ENCODE measurements at regions not wholly inside any gene's neighbourhood (a gene's known extent, or its start where the extent isn't known, plus 50 kb on each side); places are given as distances from the start of the nearest gene placed in this dataset.

- TF ChIP-seq CTCF (optimal IDR thresholded peaks at IDR 0.05 in 1 of 3, IDR thresholded peaks at IDR 0.05 in 1 of 3, conservative IDR thresholded peaks at IDR 0.05 in 1 of 3; ENCODE audit: extremely low read depth in 1 of 3, insufficient read depth in 2 of 3, low read length in 3 of 3) = no peak
- TF ChIP-seq EZH2 (IDR thresholded peaks at IDR 0.05; ENCODE audit: low read length) = no peak
- H3K9me3 ChIP-seq (ENCODE audit: control insufficient read depth, low read depth, low read length) = no peaks in the 10 kb centered on the region
- no peak overlapping the region for H3K9ac ChIP-seq (ENCODE audit: control insufficient read depth, extremely low read depth, insufficient read depth, low read length)
- no peak overlapping the region for H3K4me2 ChIP-seq (ENCODE audit: control insufficient read depth, extremely low read depth, insufficient read depth, low read depth, low read length)
- FAIRE-seq (no peak), DNase-seq (ENCODE audit: low read depth, low spot score) (no peak)
- no peaks in the 10 kb centered on the region for H3K4me1 ChIP-seq (ENCODE audit: control insufficient read depth, extremely low read depth, insufficient read depth, low read length)
- H2AFZ ChIP-seq (ENCODE audit: control insufficient read depth, low read length) = no peak overlapping the region
- dilution Hi-C loops (cut with MboI; ENCODE audit: extremely low pct_ligation_motif_present, low sequenced_read_pairs) = no loop called here
- no peaks in the 10 kb centered on the region for H3K36me3 ChIP-seq (ENCODE audit: control insufficient read depth in 2 of 2, extremely low read depth in 1 of 2, insufficient read depth in 2 of 2, low read length in 2 of 2)
- no peaks in the 10 kb centered on the region for H4K20me1 ChIP-seq (ENCODE audit: control insufficient read depth, extremely low read depth, insufficient read depth, low read length)
- no peak overlapping the region for H3K4me3 ChIP-seq (ENCODE audit: control insufficient read depth in 2 of 3, extremely low read depth in 1 of 3, insufficient read depth in 2 of 3, low read depth in 1 of 3, low read length in 3 of 3)
- no peaks in the 10 kb centered on the region for H3K27me3 ChIP-seq (ENCODE audit: control insufficient read depth, extremely low read depth, insufficient read depth, low read length)
- no peak overlapping the region for H3K27ac ChIP-seq (ENCODE audit: control insufficient read depth, insufficient read depth, low read length)
- no peaks in the 10 kb centered on the region for H3K9me1 ChIP-seq (ENCODE audit: control insufficient read depth, extremely low read depth, insufficient read depth, low read length)
- H3K79me2 ChIP-seq (ENCODE audit: control insufficient read depth, insufficient read depth, low read length) = no peaks in the 10 kb centered on the region
Measured at GRCh38 chr4:186348433-186348832, 82.4 kb downstream of the F11 start.

DNA sequence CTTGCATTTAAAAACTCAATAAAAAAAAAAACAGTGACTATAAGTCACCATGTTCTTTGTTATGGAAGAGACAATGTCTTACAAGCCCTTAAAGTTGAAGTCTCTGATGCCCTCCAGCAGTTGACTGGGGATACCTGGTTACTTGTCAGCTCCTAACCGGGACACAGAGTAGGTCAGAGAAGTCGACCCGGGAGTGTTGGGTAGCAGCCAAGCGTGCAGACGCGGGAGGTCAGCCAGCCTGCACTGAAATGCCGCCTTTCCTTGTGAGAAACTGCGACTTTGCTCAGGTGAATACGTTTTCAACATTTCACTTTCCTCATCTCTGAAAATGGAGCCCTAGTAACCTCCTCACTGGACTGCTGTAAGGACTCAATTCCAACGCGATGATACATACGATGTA lies 81.8 kb downstream of the F11 start:
- no peaks in the 10 kb centered on the region for H3K9me3 ChIP-seq (ENCODE audit: control insufficient read depth, low read depth, low read length)
- H3K4me3 ChIP-seq (ENCODE audit: control insufficient read depth in 2 of 3, extremely low read depth in 1 of 3, insufficient read depth in 2 of 3, low read depth in 1 of 3, low read length in 3 of 3) = no peak overlapping the region

More for the DNA sequence above, 81.8 kb downstream of the F11 start:
- TF ChIP-seq CTCF (optimal IDR thresholded peaks at IDR 0.05 in 1 of 3, IDR thresholded peaks at IDR 0.05 in 1 of 3, conservative IDR thresholded peaks at IDR 0.05 in 1 of 3; ENCODE audit: extremely low read depth in 1 of 3, insufficient read depth in 2 of 3, low read length in 3 of 3) (no peak), EZH2 (IDR thresholded peaks at IDR 0.05; ENCODE audit: low read length) (no peak)
- Histone ChIP-seq H3K4me1 (ENCODE audit: control insufficient read depth, extremely low read depth, insufficient read depth, low read length) (no peaks in the 10 kb centered on the region), H3K9ac (ENCODE audit: control insufficient read depth, extremely low read depth, insufficient read depth, low read length) (no peak overlapping the region), H3K27ac (ENCODE audit: control insufficient read depth, insufficient read depth, low read length) (no peak overlapping the region), H3K36me3 (ENCODE audit: control insufficient read depth in 2 of 2, extremely low read depth in 1 of 2, insufficient read depth in 2 of 2, low read length in 2 of 2) (no peaks in the 10 kb centered on the region), H4K20me1 (ENCODE audit: control insufficient read depth, extremely low read depth, insufficient read depth, low read length) (no peaks in the 10 kb centered on the region), H3K79me2 (ENCODE audit: control insufficient read depth, insufficient read depth, low read length) (no peaks in the 10 kb centered on the region), H3K27me3 (ENCODE audit: control insufficient read depth, extremely low read depth, insufficient read depth, low read length) (no peaks in the 10 kb centered on the region), H2AFZ (ENCODE audit: control insufficient read depth, low read length) (no peak overlapping the region), H3K4me2 (ENCODE audit: control insufficient read depth, extremely low read depth, insufficient read depth, low read depth, low read length) (no peak overlapping the region), H3K9me1 (ENCODE audit: control insufficient read depth, extremely low read depth, insufficient read depth, low read length) (no peaks in the 10 kb centered on the region)
- DNase-seq (ENCODE audit: low read depth, low spot score) (no peak), FAIRE-seq (no peak)
- dilution Hi-C loops (cut with MboI; ENCODE audit: extremely low pct_ligation_motif_present, low sequenced_read_pairs) = no loop called here
